Bronchial epithelial cell (primary cell): ENCODE measurements at regions not wholly inside any gene's neighbourhood (a gene's known extent, or its start where the extent isn't known, plus 50 kb on each side); places are given as distances from the start of the nearest gene placed in this dataset.

ENCODE experiments used
- DNase-seq: peaks from one replicate; pipeline ENCODE4 v3.0.0-alpha.2; 2010; ENCODE audit warnings: low read depth
- FAIRE-seq: peaks from 2 replicates; lab custom pipeline; 2011; peaks lifted over from hg19 to GRCh38; lab: Jason Lieb, UNC
- H3K27me3 ChIP-seq: 2 replicates; pipeline ENCODE4 v1.5.1; 2011; ENCODE audit warnings: low read length; ENCODE audit not compliant: control insufficient read depth, insufficient read depth
- H3K36me3 ChIP-seq: 2 replicates; pipeline ENCODE4 v1.5.1; 2011; ENCODE audit warnings: low read length; ENCODE audit not compliant: control insufficient read depth, insufficient read depth
- H3K4me3 ChIP-seq: 2 replicates; pipeline ENCODE4 v1.5.1; 2011; ENCODE audit warnings: mild to moderate bottlenecking, low read depth, low read length, control low read depth
- TF ChIP-seq, protein P1 (sequence below): IDR thresholded peaks from 2 replicates; pipeline ENCODE4 v1.5.1; 2011; ENCODE audit warnings: mild to moderate bottlenecking, moderate library complexity, low read length, control low read depth, inconsistent platforms; ENCODE audit not compliant: insufficient read depth, severe bottlenecking

GRCh38 chr10:78279756-78280155, 246.1 kb downstream of the RPS24 start:
- no peak for DNase-seq
- FAIRE-seq = no peak
- Histone ChIP-seq H3K4me3 (no peak overlapping the region), H3K27me3 (peaks cover 4% of the 10 kb centered on the region), H3K36me3 (no peaks in the 10 kb centered on the region)
- TF ChIP-seq, protein P1, sequence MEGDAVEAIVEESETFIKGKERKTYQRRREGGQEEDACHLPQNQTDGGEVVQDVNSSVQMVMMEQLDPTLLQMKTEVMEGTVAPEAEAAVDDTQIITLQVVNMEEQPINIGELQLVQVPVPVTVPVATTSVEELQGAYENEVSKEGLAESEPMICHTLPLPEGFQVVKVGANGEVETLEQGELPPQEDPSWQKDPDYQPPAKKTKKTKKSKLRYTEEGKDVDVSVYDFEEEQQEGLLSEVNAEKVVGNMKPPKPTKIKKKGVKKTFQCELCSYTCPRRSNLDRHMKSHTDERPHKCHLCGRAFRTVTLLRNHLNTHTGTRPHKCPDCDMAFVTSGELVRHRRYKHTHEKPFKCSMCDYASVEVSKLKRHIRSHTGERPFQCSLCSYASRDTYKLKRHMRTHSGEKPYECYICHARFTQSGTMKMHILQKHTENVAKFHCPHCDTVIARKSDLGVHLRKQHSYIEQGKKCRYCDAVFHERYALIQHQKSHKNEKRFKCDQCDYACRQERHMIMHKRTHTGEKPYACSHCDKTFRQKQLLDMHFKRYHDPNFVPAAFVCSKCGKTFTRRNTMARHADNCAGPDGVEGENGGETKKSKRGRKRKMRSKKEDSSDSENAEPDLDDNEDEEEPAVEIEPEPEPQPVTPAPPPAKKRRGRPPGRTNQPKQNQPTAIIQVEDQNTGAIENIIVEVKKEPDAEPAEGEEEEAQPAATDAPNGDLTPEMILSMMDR = no peak

DNA sequence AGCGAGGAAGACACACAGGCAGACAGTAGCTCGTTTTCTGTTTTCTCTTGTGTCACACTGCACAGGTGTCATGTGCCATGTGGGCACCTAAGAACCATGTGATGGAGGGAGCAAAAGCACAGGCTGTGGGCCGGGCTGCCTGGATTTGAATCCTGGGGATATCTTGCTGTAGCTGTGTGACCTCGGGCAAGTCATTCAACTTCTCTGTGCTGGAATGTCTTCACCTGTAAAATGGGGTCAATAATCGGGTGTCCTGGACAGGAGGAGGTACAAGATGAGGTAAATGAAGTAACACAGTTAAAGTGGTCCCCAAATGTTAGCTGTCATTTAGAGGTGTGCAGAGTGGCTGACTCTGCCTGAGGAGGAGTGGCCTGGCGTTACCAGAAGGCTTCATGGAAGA, 246.9 kb downstream of the RPS24 start:
- Histone ChIP-seq H3K4me3 (no peak overlapping the region), H3K36me3 (no peaks in the 10 kb centered on the region), H3K27me3 (peaks cover 4% of the 10 kb centered on the region)
- TF ChIP-seq, protein P1 = no peak
- no peak for DNase-seq
- no peak for FAIRE-seq

DNA sequence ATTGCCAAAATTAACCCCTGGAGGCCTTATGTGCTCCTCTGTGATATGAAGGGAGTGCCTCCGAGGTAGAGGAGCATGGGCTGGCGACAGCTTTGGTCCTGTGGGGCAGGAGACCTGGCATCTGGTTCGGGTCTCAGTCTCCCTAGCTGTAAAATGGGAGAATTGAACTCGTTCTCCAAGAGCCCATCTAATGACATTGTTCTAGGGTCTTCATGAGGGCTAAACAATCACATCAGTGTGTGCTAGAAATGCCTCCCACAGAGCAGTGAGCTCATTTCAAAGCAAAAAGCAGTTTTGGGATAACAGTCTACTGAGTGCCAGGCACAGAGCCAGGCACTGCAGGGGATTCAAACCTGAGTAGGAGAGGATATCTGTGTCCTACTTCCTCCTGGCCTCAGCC, 248.0 kb downstream of the RPS24 start:
- TF ChIP-seq, protein P1 = no peak
- FAIRE-seq (no peak), DNase-seq (no peak)
- no peaks in the 10 kb centered on the region for H3K36me3 ChIP-seq
- H3K27me3 ChIP-seq = peaks cover 4% of the 10 kb centered on the region
- H3K4me3 ChIP-seq = no peak overlapping the region

DNA sequence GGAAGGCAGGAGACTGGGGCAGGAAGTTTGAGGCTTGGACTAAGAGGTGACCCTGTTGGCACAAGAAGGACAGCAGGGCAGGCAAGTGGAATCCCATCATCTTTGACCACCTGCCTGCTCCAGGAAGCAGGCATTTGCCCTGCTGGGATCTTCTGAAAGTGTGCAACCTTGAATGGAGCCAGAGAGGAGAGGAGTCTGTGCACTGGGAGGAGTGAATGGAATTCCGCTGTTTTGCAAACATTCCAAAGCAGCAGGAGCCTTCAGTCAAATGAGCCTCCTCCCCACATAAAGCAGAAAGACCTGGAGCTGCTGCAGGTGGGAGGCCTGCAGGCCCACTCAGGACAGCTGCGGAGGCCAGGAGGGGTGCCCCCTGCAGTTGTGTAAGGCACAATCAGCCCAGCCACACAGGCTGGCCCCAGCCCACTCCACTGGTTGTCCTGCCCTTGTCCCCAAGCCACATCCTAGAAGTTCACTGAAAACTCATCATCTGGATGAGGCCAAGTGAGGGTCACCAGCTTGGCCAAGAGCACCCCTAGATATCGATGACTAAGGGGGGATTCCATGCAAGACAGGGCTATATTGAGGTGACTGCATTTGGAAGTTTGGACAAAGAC, 249.5 kb downstream of the RPS24 start:
- H3K27me3 ChIP-seq = peaks cover 4% of the 10 kb centered on the region
- H3K4me3 ChIP-seq = no peak overlapping the region
- DNase-seq = no peak
- no peak for FAIRE-seq
- TF ChIP-seq, protein P1 = no peak
- H3K36me3 ChIP-seq = no peaks in the 10 kb centered on the region

GRCh38 chr10:78284381-78284780, 250.7 kb downstream of the RPS24 start:
- Histone ChIP-seq H3K27me3 (peaks cover 4% of the 10 kb centered on the region), H3K4me3 (no peak overlapping the region), H3K36me3 (no peaks in the 10 kb centered on the region)
- FAIRE-seq = no peak
- DNase-seq = no peak
- TF ChIP-seq, protein P1 = no peak

- TF ChIP-seq, protein P1 = no peak
- FAIRE-seq = no peak
Observed at GRCh38 chr10:78285226-78285625, 251.6 kb downstream of the RPS24 start.

More at GRCh38 chr10:78285226-78285625, 251.6 kb downstream of the RPS24 start:
- DNase-seq = no peak
- Histone ChIP-seq H3K27me3 (peaks cover 4% of the 10 kb centered on the region), H3K36me3 (no peaks in the 10 kb centered on the region), H3K4me3 (no peak overlapping the region)
